WERI-Rb-1 (cell line): ENCODE measurements at regions not wholly inside any gene's neighbourhood (a gene's known extent, or its start where the extent isn't known, plus 50 kb on each side); places are given as distances from the start of the nearest gene placed in this dataset.
A peak's percentile ranks its signal among the peaks of the same experiment; 100 is the strongest.

Experiments
- DNase-seq: peaks from one replicate; pipeline ENCODE4 v3.0.0-alpha.2; 2020
- H3K27ac ChIP-seq: fragments of 250-450 bp; sonication (Bioruptor Pico); 2 replicates; pipeline ENCODE4 v1.5.1; 2020; ENCODE audit warnings: mild to moderate bottlenecking, moderate library complexity
- H3K27me3 ChIP-seq: fragments of 250-450 bp; sonication (Bioruptor Pico); 2 replicates; pipeline ENCODE4 v1.5.1; 2021; ENCODE audit warnings: mild to moderate bottlenecking, low read depth, moderate library complexity; ENCODE audit not compliant: insufficient read depth, severe bottlenecking
- H3K36me3 ChIP-seq: fragments of 250-450 bp; sonication (Bioruptor Pico); 2 replicates; pipeline ENCODE4 v1.5.1; 2020; ENCODE audit warnings: mild to moderate bottlenecking, moderate library complexity
- H3K4me3 ChIP-seq: 2 replicates; pipeline ENCODE4 v1.5.1; 2011; ENCODE audit warnings: low read depth, mild to moderate bottlenecking, control low read depth, low read length
- H3K9me3 ChIP-seq: fragments of 250-450 bp; sonication (Bioruptor Pico); 2 replicates; pipeline ENCODE4 v1.5.1; 2021; ENCODE audit warnings: mild to moderate bottlenecking, moderate library complexity; ENCODE audit not compliant: severe bottlenecking
- TF ChIP-seq, protein P1 (sequence below): IDR thresholded peaks from 2 replicates; pipeline ENCODE4 v1.5.1; 2011; ENCODE audit warnings: low read depth, mild to moderate bottlenecking, control low read depth, inconsistent platforms, low read length

GRCh38 chr7:142345811-142346210 is 88.0 kb upstream of the PRSS58 start:
- H3K4me3 ChIP-seq, result no peak overlapping the region
- DNase-seq, result no peak
- H3K36me3 ChIP-seq, result no peaks in the 10 kb centered on the region
- no peaks in the 10 kb centered on the region for H3K9me3 ChIP-seq
- H3K27ac ChIP-seq, result no peak overlapping the region
- TF ChIP-seq, protein P1, sequence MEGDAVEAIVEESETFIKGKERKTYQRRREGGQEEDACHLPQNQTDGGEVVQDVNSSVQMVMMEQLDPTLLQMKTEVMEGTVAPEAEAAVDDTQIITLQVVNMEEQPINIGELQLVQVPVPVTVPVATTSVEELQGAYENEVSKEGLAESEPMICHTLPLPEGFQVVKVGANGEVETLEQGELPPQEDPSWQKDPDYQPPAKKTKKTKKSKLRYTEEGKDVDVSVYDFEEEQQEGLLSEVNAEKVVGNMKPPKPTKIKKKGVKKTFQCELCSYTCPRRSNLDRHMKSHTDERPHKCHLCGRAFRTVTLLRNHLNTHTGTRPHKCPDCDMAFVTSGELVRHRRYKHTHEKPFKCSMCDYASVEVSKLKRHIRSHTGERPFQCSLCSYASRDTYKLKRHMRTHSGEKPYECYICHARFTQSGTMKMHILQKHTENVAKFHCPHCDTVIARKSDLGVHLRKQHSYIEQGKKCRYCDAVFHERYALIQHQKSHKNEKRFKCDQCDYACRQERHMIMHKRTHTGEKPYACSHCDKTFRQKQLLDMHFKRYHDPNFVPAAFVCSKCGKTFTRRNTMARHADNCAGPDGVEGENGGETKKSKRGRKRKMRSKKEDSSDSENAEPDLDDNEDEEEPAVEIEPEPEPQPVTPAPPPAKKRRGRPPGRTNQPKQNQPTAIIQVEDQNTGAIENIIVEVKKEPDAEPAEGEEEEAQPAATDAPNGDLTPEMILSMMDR, result no peak
- H3K27me3 ChIP-seq, result no peaks in the 10 kb centered on the region

GRCh38 chr7:142338633-142339501 is 81.0 kb upstream of the PRSS58 start:
- Histone ChIP-seq H3K4me3 (no peak overlapping the region), H3K9me3 (no peaks in the 10 kb centered on the region), H3K36me3 (no peaks in the 10 kb centered on the region), H3K27ac (peak overlapping the region; percentile 63), H3K27me3 (no peaks in the 10 kb centered on the region)
- TF ChIP-seq, protein P1, result peak; percentile 96
- DNase-seq, result peak; percentile 94

GRCh38 chr7:142337054-142338001 is 79.5 kb upstream of the PRSS58 start:
- no peak overlapping the region for H3K27ac ChIP-seq
- no peak for DNase-seq
- no peaks in the 10 kb centered on the region for H3K9me3 ChIP-seq
- H3K36me3 ChIP-seq, result no peaks in the 10 kb centered on the region
- TF ChIP-seq, protein P1, result no peak
- no peaks in the 10 kb centered on the region for H3K27me3 ChIP-seq
- no peak overlapping the region for H3K4me3 ChIP-seq

DNA sequence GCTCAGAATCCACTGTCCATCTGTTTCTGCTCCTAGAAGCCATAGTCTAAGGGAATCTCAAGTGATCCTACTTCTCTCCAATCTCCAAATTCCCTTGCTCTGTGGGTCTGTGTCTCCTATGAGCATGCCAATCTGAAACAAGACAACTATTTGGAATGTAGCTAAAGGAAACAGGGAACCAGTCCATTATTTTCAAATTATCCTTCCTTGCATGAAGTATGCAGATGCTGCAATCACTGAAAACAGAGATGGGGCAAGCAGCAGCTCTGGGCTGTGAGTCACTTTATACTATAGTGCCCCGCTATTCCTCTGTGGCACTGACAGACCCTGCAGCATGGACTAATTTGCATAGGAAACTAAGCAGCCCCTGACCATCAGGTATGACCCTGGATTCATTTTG is 76.9 kb upstream of the PRSS58 start:
- H3K9me3 ChIP-seq, result no peaks in the 10 kb centered on the region
- H3K4me3 ChIP-seq, result no peak overlapping the region
- H3K27me3 ChIP-seq, result no peaks in the 10 kb centered on the region
- no peak overlapping the region for H3K27ac ChIP-seq
- TF ChIP-seq, protein P1, result no peak
- DNase-seq, result no peak
- no peaks in the 10 kb centered on the region for H3K36me3 ChIP-seq

GRCh38 chr7:142334236-142334635 is 76.4 kb upstream of the PRSS58 start:
- no peak overlapping the region for H3K4me3 ChIP-seq
- TF ChIP-seq, protein P1, result no peak
- no peak for DNase-seq
- H3K36me3 ChIP-seq, result no peaks in the 10 kb centered on the region
- H3K27ac ChIP-seq, result 0 out of 2 replicates have a peak overlapping the region, but pooled peaks have one; percentile 8
- no peaks in the 10 kb centered on the region for H3K9me3 ChIP-seq
- no peaks in the 10 kb centered on the region for H3K27me3 ChIP-seq
